Stimulated activated CD4-positive, alpha-beta T cell treated with anti-CD3 and anti-CD28 coated beads, TNF-alpha, amount 100 ng/mL, for 24 hours (primary cell): ENCODE measurements at regions not wholly inside any gene's neighbourhood (a gene's known extent, or its start where the extent isn't known, plus 50 kb on each side); places are given as distances from the start of the nearest gene placed in this dataset.

Source experiments
- DNase-seq, 3 experiments: peaks; one replicate each; pipeline ENCODE4 v3.0.0-alpha.2; 2020; ENCODE audit warnings: low read depth in 3 of 3

GRCh38 chr5:86879086-86879485 is 261.3 kb downstream of the COX7C start:
- DNase-seq = no peak

GRCh38 chr5:86880344-86880743 is 262.6 kb downstream of the COX7C start:
- no peak for DNase-seq

- DNase-seq = peak in 2 of 3 experiments; percentile 7 to 13
Measured at GRCh38 chr5:86880785-86881492, 263.2 kb downstream of the COX7C start.

GRCh38 chr5:86881493-86882090 is 263.9 kb downstream of the COX7C start:
- no peak for DNase-seq

- DNase-seq = no peak
Measured at GRCh38 chr5:86884608-86885007, 266.9 kb downstream of the COX7C start.

- no peak for DNase-seq
Measured at GRCh38 chr5:86885011-86885410, 267.3 kb downstream of the COX7C start.

- DNase-seq = no peak
Measured at GRCh38 chr5:86885489-86886230, 267.9 kb downstream of the COX7C start.

- no peak for DNase-seq
Measured at GRCh38 chr5:86890375-86890774, 272.6 kb downstream of the COX7C start.

GRCh38 chr5:86894056-86894455 is 276.3 kb downstream of the COX7C start:
- no peak for DNase-seq

- DNase-seq = no peak
Measured at GRCh38 chr5:86896916-86897315, 279.2 kb downstream of the COX7C start.

- no peak for DNase-seq
Measured at GRCh38 chr5:86909418-86910295, 291.9 kb downstream of the COX7C start.

- DNase-seq = no peak
Measured at GRCh38 chr5:86917117-86917579, 299.4 kb downstream of the COX7C start.

GRCh38 chr5:86918246-86918645 is 300.5 kb downstream of the COX7C start:
- no peak for DNase-seq

- no peak for DNase-seq
Measured at GRCh38 chr5:86926033-86926432, 308.3 kb downstream of the COX7C start.

- DNase-seq = no peak
Measured at GRCh38 chr5:86929123-86929766, 311.5 kb downstream of the COX7C start.

GRCh38 chr5:86951761-86952160 is 315.9 kb upstream of the RASA1 start:
- no peak for DNase-seq

- DNase-seq = no peak
Measured at GRCh38 chr5:86964889-86965288, 302.8 kb upstream of the RASA1 start.

- DNase-seq = no peak
Measured at GRCh38 chr5:86968301-86968753, 299.4 kb upstream of the RASA1 start.

GRCh38 chr5:86970361-86970760 is 297.3 kb upstream of the RASA1 start:
- no peak for DNase-seq

GRCh38 chr5:86971034-86971571 is 296.6 kb upstream of the RASA1 start:
- DNase-seq = no peak

GRCh38 chr5:86974955-86975354 is 292.7 kb upstream of the RASA1 start:
- no peak for DNase-seq
